Keratinocyte (primary cell): ENCODE measurements at regions not wholly inside any gene's neighbourhood (a gene's known extent, or its start where the extent isn't known, plus 50 kb on each side); places are given as distances from the start of the nearest gene placed in this dataset.
"Not testable (repeated sequence)": the region's sequence is repeated elsewhere in the genome, so short reads cannot be mapped to it uniquely, and the experiment has no call there.

Source experiments
- DNase-seq: peaks from one replicate; pipeline ENCODE4 v3.0.0-alpha.2; 2011; ENCODE audit warnings: low read depth, missing footprints, low spot score
- FAIRE-seq: peaks from 2 replicates; lab custom pipeline; 2011; peaks lifted over from hg19 to GRCh38; lab: Jason Lieb, UNC
- H2AFZ ChIP-seq: 2 replicates; pipeline ENCODE4 v1.6.0; 2012; ENCODE audit warnings: low read length, control low read depth, inconsistent platforms; ENCODE audit not compliant: control insufficient read depth
- H3K27ac ChIP-seq: 2 replicates; pipeline ENCODE4 v1.5.1; 2011; ENCODE audit warnings: low read length; ENCODE audit not compliant: control insufficient read depth, insufficient read depth
- H3K27me3 ChIP-seq: 3 replicates; pipeline ENCODE4 v1.6.0; 2011; ENCODE audit warnings: low read length; ENCODE audit not compliant: control insufficient read depth, insufficient read depth; ENCODE audit errors: extremely low read depth
- H3K36me3 ChIP-seq, 2 experiments: 2 replicates in 1 of 2; 3 replicates in 1 of 2; pipeline ENCODE4 v1.5.1; 2011; ENCODE audit warnings: low read length in 2 of 2, mild to moderate bottlenecking in 1 of 2; ENCODE audit not compliant: control insufficient read depth in 2 of 2, insufficient read depth in 2 of 2; ENCODE audit errors: extremely low read depth in 1 of 2
- H3K4me1 ChIP-seq: 3 replicates; pipeline ENCODE4 v1.5.1; 2011; ENCODE audit warnings: low read length; ENCODE audit not compliant: control insufficient read depth, insufficient read depth; ENCODE audit errors: extremely low read depth
- H3K4me2 ChIP-seq: 3 replicates; pipeline ENCODE4 v1.6.0; 2011; ENCODE audit warnings: low read depth, low read length; ENCODE audit not compliant: control insufficient read depth, insufficient read depth; ENCODE audit errors: extremely low read depth
- H3K4me3 ChIP-seq, 3 experiments: fragments of 200-600 bp in 1 of 3; sonication (generic) in 1 of 3; 2 replicates in 2 of 3; 3 replicates in 1 of 3; pipeline ENCODE4 v1.5.1; 2011 to 2016; ENCODE audit warnings: low read length in 3 of 3, mild to moderate bottlenecking in 3 of 3, control low read depth in 2 of 3, inconsistent platforms in 1 of 3, low read depth in 1 of 3, mixed read lengths in 1 of 3, mixed run types in 1 of 3, moderate library complexity in 1 of 3; ENCODE audit not compliant: control insufficient read depth in 2 of 3, insufficient read depth in 2 of 3; ENCODE audit errors: extremely low read depth in 1 of 3
- H3K79me2 ChIP-seq: 2 replicates; pipeline ENCODE4 v1.6.0; 2012; ENCODE audit warnings: low read length; ENCODE audit not compliant: control insufficient read depth, insufficient read depth
- H3K9ac ChIP-seq: 3 replicates; pipeline ENCODE4 v1.6.0; 2011; ENCODE audit warnings: low read length; ENCODE audit not compliant: control insufficient read depth, insufficient read depth; ENCODE audit errors: extremely low read depth
- H3K9me1 ChIP-seq: 3 replicates; pipeline ENCODE4 v1.6.0; 2011; ENCODE audit warnings: low read length; ENCODE audit not compliant: control insufficient read depth, insufficient read depth; ENCODE audit errors: extremely low read depth
- H3K9me3 ChIP-seq: 2 replicates; pipeline ENCODE4 v1.5.1; 2012; ENCODE audit warnings: low read depth, low read length; ENCODE audit not compliant: control insufficient read depth
- H4K20me1 ChIP-seq: 3 replicates; pipeline ENCODE4 v1.6.0; 2011; ENCODE audit warnings: low read length; ENCODE audit not compliant: control insufficient read depth, insufficient read depth; ENCODE audit errors: extremely low read depth
- EZH2 ChIP-seq: IDR thresholded peaks from one replicate; pipeline ENCODE4 v1.6.1; 2012; ENCODE audit warnings: inconsistent platforms, mild to moderate bottlenecking, low read length, moderate library complexity
- dilution Hi-C: fragments of 300-500 bp; cut with MboI; formaldehyde crosslinking; loops from one replicate; pipeline ENCODE4 v1.7.0; 2020; ENCODE audit warnings: low sequenced_read_pairs; ENCODE audit not compliant: extremely low pct_ligation_motif_present
- TF ChIP-seq, protein P1 (sequence below), 3 experiments: IDR thresholded peaks in 1 of 3; conservative IDR thresholded peaks in 1 of 3; optimal IDR thresholded peaks in 1 of 3; 2 replicates in 2 of 3; 3 replicates in 1 of 3; pipeline versions ENCODE3 to v1.5.1; 2011; ENCODE audit warnings: low read length in 3 of 3, mild to moderate bottlenecking in 3 of 3, moderate library complexity in 2 of 3, control low read depth in 1 of 3, inconsistent platforms in 1 of 3; ENCODE audit not compliant: insufficient read depth in 2 of 3; ENCODE audit errors: extremely low read depth in 1 of 3

DNA sequence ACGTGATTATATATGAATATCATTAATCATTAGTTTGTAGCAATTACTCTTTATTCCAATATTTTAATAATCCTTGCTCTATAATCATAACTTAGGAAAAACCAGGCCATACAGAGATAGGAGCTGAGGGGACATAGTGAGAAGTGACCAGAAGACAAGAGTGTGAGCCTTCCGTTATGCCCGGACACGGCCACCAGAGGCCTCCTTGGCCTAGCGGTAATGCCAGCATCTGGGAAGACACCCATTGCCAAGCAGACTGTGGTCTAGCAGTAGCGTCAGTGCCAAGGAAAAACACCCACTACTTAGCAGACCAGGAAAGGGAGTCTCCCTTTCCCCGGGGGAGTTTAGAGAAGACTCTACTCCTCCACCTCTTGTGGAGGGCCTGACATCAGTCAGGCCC lies 66.6 kb upstream of the MSH6 start:
- H3K4me2 ChIP-seq, H3K27me3 ChIP-seq, H3K79me2 ChIP-seq, H2AFZ ChIP-seq, H3K9me3 ChIP-seq, dilution Hi-C loops, DNase-seq, H3K9me1 ChIP-seq, H4K20me1 ChIP-seq, H3K36me3 ChIP-seq, H3K27ac ChIP-seq, H3K4me3 ChIP-seq, H3K4me1 ChIP-seq, H3K9ac ChIP-seq, FAIRE-seq: not testable (repeated sequence)
- TF ChIP-seq, protein P1, sequence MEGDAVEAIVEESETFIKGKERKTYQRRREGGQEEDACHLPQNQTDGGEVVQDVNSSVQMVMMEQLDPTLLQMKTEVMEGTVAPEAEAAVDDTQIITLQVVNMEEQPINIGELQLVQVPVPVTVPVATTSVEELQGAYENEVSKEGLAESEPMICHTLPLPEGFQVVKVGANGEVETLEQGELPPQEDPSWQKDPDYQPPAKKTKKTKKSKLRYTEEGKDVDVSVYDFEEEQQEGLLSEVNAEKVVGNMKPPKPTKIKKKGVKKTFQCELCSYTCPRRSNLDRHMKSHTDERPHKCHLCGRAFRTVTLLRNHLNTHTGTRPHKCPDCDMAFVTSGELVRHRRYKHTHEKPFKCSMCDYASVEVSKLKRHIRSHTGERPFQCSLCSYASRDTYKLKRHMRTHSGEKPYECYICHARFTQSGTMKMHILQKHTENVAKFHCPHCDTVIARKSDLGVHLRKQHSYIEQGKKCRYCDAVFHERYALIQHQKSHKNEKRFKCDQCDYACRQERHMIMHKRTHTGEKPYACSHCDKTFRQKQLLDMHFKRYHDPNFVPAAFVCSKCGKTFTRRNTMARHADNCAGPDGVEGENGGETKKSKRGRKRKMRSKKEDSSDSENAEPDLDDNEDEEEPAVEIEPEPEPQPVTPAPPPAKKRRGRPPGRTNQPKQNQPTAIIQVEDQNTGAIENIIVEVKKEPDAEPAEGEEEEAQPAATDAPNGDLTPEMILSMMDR (optimal IDR thresholded peaks at IDR 0.05 in 1 of 3, IDR thresholded peaks at IDR 0.05 in 1 of 3, conservative IDR thresholded peaks at IDR 0.05 in 1 of 3; ENCODE audit: extremely low read depth in 1 of 3, insufficient read depth in 2 of 3, low read length in 3 of 3), result peak in 1 of 3 experiments; percentile 13

DNA sequence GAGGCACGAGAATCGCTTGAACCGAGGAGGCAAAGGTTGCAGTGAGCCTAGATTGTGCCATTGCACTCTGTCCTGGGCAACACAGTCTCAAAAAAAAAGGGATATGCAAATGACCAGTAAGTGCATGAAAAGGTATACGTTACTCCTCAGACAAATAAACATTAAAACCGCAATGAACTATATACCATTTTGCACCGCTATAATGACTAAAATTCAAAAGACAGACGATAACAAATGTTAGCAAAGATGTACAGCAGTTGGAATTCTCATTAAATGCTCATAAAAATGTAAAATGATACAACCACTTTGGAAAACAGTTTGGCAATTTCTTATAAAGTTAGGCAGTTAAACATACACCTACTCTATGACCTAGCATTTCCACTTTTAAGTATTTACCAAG lies 67.4 kb upstream of the MSH6 start:
- H3K4me3 ChIP-seq, result no peak overlapping the region
- DNase-seq (no peak), FAIRE-seq (no peak)
- H3K36me3 ChIP-seq, result no peaks in the 10 kb centered on the region
- no peaks in the 10 kb centered on the region for H3K79me2 ChIP-seq
- no peaks in the 10 kb centered on the region for H4K20me1 ChIP-seq
- peaks cover 3% of the 10 kb centered on the region for H3K9me1 ChIP-seq
- H3K4me2 ChIP-seq, result no peak overlapping the region
- no peaks in the 10 kb centered on the region for H3K9me3 ChIP-seq
- dilution Hi-C loops, result no loop called here
- H2AFZ ChIP-seq, result no peak overlapping the region
- TF ChIP-seq, protein P1 (optimal IDR thresholded peaks at IDR 0.05 in 1 of 3, IDR thresholded peaks at IDR 0.05 in 1 of 3, conservative IDR thresholded peaks at IDR 0.05 in 1 of 3; ENCODE audit: extremely low read depth in 1 of 3, insufficient read depth in 2 of 3, low read length in 3 of 3), result no peak
- TF ChIP-seq EZH2, result no peak
- H3K9ac ChIP-seq, result no peak overlapping the region
- no peaks in the 10 kb centered on the region for H3K4me1 ChIP-seq
- no peaks in the 10 kb centered on the region for H3K27me3 ChIP-seq
- no peak overlapping the region for H3K27ac ChIP-seq
